ENCODE measurements at regions not wholly inside any gene's neighbourhood (a gene's known extent, or its start where the extent isn't known, plus 50 kb on each side); places are given as distances from the start of the nearest gene placed in this dataset.

- POLR2A ChIA-PET: no interaction called here
- Histone ChIP-seq H3K9me3 (replicated peaks; ENCODE audit: control insufficient read depth, insufficient read depth, low read length) (peaks cover 3% of the 10 kb centered on the region), H3K4me1 (ENCODE audit: control insufficient read depth, extremely low read depth, insufficient read depth, low read length) (no peaks in the 10 kb centered on the region), H3K9me1 (replicated peaks; ENCODE audit: control insufficient read depth, extremely low read depth, insufficient read depth, low read length) (no peaks in the 10 kb centered on the region), H3K27me3 (ENCODE audit: control insufficient read depth in 2 of 2, insufficient read depth in 2 of 2, low read length in 2 of 2) (no peaks in the 10 kb centered on the region), H2AFZ (ENCODE audit: low read depth, low read length) (no peak overlapping the region), H3K79me2 (ENCODE audit: control insufficient read depth, insufficient read depth, low read length) (no peaks in the 10 kb centered on the region), H3K4me3 (replicated peaks in 1 of 3; ENCODE audit: insufficient read depth in 1 of 3, low read depth in 1 of 3, low read length in 3 of 3) (no peak overlapping the region), H3K27ac (ENCODE audit: insufficient read depth, low read depth, low read length) (no peak overlapping the region), H3K36me3 (ENCODE audit: control insufficient read depth in 2 of 2, extremely low read depth in 1 of 2, insufficient read depth in 2 of 2, low read length in 2 of 2) (no peaks in the 10 kb centered on the region), H4K20me1 (replicated peaks; ENCODE audit: control insufficient read depth, extremely low read depth, insufficient read depth, low read length) (no peaks in the 10 kb centered on the region), H3K9ac (replicated peaks; ENCODE audit: extremely low read depth, insufficient read depth, low read length) (no peak overlapping the region), H3K4me2 (ENCODE audit: insufficient read depth, low read length) (no peak overlapping the region)
- no peak for FAIRE-seq
- intact Hi-C loops (cut with micrococcal nuclease) (no loop called here), dilution Hi-C loops (cut with MboI; ENCODE audit: extremely low pct_ligation_motif_present, low sequenced_read_pairs) (no loop called here)
- TF ChIP-seq FOS (IDR thresholded peaks at IDR 0.05; ENCODE audit: borderline replicate concordance, insufficient read depth, low read length) (no peak), MYC (IDR thresholded peaks at IDR 0.05; ENCODE audit: low read depth, low read length) (no peak), POLR2AphosphoS5 (IDR thresholded peaks at IDR 0.05; ENCODE audit: insufficient read depth, low read depth, low read length) (no peak), POLR2A (IDR thresholded peaks at IDR 0.05; ENCODE audit: low read depth, low read length) (no peak), JUN (IDR thresholded peaks at IDR 0.05; ENCODE audit: borderline replicate concordance, insufficient read depth, insufficient read length, low read depth) (no peak), GATA2 (IDR thresholded peaks at IDR 0.05; ENCODE audit: insufficient read depth, insufficient read length, low read depth, low read length) (no peak), EZH2 (IDR thresholded peaks at IDR 0.05; ENCODE audit: borderline replicate concordance, low read depth, low read length, severe bottlenecking) (no peak)
- DNase-seq (ENCODE audit: low read depth, low spot score): no peak
- CTCF ChIA-PET: no interaction called here
- BruUV-seq (replicated peaks): no TSS peak
Observed at GRCh38 chr10:23804125-23804524, 365.2 kb downstream of the OTUD1 start.

GRCh38 chr10:23813687-23814086 lies 374.8 kb downstream of the OTUD1 start:
- no TSS peak for BruUV-seq (replicated peaks)
- H3K27ac ChIP-seq (ENCODE audit: insufficient read depth, low read depth, low read length): no peak overlapping the region
- ChIA-PET CTCF (no interaction called here), POLR2A (no interaction called here)
- H3K4me3 ChIP-seq (replicated peaks in 1 of 3; ENCODE audit: insufficient read depth in 1 of 3, low read depth in 1 of 3, low read length in 3 of 3): no peak overlapping the region
- TF ChIP-seq POLR2A (IDR thresholded peaks at IDR 0.05; ENCODE audit: low read depth, low read length) (no peak), MAX (IDR thresholded peaks at IDR 0.05; ENCODE audit: insufficient read depth, insufficient read length) (no peak), MYC (IDR thresholded peaks at IDR 0.05; ENCODE audit: low read depth, low read length) (no peak), JUN (IDR thresholded peaks at IDR 0.05; ENCODE audit: borderline replicate concordance, insufficient read depth, insufficient read length, low read depth) (no peak), FOS (IDR thresholded peaks at IDR 0.05; ENCODE audit: borderline replicate concordance, insufficient read depth, low read length) (no peak), POLR2AphosphoS5 (IDR thresholded peaks at IDR 0.05; ENCODE audit: insufficient read depth, low read depth, low read length) (no peak), EZH2 (IDR thresholded peaks at IDR 0.05; ENCODE audit: borderline replicate concordance, low read depth, low read length, severe bottlenecking) (no peak), GATA2 (IDR thresholded peaks at IDR 0.05; ENCODE audit: insufficient read depth, insufficient read length, low read depth, low read length) (no peak), CTCF (IDR thresholded peaks at IDR 0.05; ENCODE audit: extremely low read depth in 1 of 2, insufficient read depth in 1 of 2, low read depth in 1 of 2, low read length in 2 of 2) (no peak)
- no peaks in the 10 kb centered on the region for H3K9me1 ChIP-seq (replicated peaks; ENCODE audit: control insufficient read depth, extremely low read depth, insufficient read depth, low read length)
- intact Hi-C loops (cut with micrococcal nuclease): no loop called here
- FAIRE-seq (no peak), DNase-seq (ENCODE audit: low read depth, low spot score) (no peak)
- no peaks in the 10 kb centered on the region for H3K79me2 ChIP-seq (ENCODE audit: control insufficient read depth, insufficient read depth, low read length)
- H3K4me1 ChIP-seq (ENCODE audit: control insufficient read depth, extremely low read depth, insufficient read depth, low read length): no peaks in the 10 kb centered on the region
- H3K9ac ChIP-seq (replicated peaks; ENCODE audit: extremely low read depth, insufficient read depth, low read length): no peak overlapping the region
- H3K4me2 ChIP-seq (ENCODE audit: insufficient read depth, low read length): no peak overlapping the region
- H2AFZ ChIP-seq (ENCODE audit: low read depth, low read length): no peak overlapping the region
- no peaks in the 10 kb centered on the region for H4K20me1 ChIP-seq (replicated peaks; ENCODE audit: control insufficient read depth, extremely low read depth, insufficient read depth, low read length)
- peaks cover 4% of the 10 kb centered on the region for H3K9me3 ChIP-seq (replicated peaks; ENCODE audit: control insufficient read depth, insufficient read depth, low read length)
- no peaks in the 10 kb centered on the region for H3K36me3 ChIP-seq (ENCODE audit: control insufficient read depth in 2 of 2, extremely low read depth in 1 of 2, insufficient read depth in 2 of 2, low read length in 2 of 2)
- no peaks in the 10 kb centered on the region for H3K27me3 ChIP-seq (ENCODE audit: control insufficient read depth in 2 of 2, insufficient read depth in 2 of 2, low read length in 2 of 2)
- dilution Hi-C loops (cut with MboI; ENCODE audit: extremely low pct_ligation_motif_present, low sequenced_read_pairs): no loop called here
